A549 (cell line): ENCODE measurements at regions not wholly inside any gene's neighbourhood (a gene's known extent, or its start where the extent isn't known, plus 50 kb on each side); places are given as distances from the start of the nearest gene placed in this dataset.

ENCODE experiments used
- ATAC-seq, 2 experiments: fragments of 200-7000 bp in 1 of 2; fragments of >200 bp in 1 of 2; cut with Nextera tagmentation in 1 of 2; cut with Tn5 transposase in 1 of 2; 3 replicates each; pipeline versions ENCODE4 v1.8.0 to v1.9.1; 2018 to 2020; ENCODE audit warnings: mild to moderate bottlenecking in 1 of 2, moderate library complexity in 1 of 2
- CTCF ChIA-PET: fragments of 300-600 bp; sonication (Branson Sonifier 250); formaldehyde crosslinking; extraction: SDS; loops from one replicate; lab custom pipeline; 2021; ENCODE audit warnings: antibody characterized with exemption, inconsistent platforms; lab: Yijun Ruan, JAX
- POLR2A ChIA-PET: fragments of 350-600 bp; formaldehyde crosslinking; extraction: SDS; loops from one replicate; lab custom pipeline; 2021; ENCODE audit warnings: antibody characterized with exemption, inconsistent platforms; lab: Yijun Ruan, JAX
- DNase-seq, 2 experiments: peaks; one replicate each; pipeline versions ENCODE4 v3.0.0 to v3.0.0-alpha.2; 2011 to 2016; ENCODE audit warnings: low read depth in 1 of 2, low spot score in 1 of 2
- FAIRE-seq: peaks from 2 replicates; lab custom pipeline; 2011; peaks lifted over from hg19 to GRCh38; lab: Jason Lieb, UNC
- H3K27ac ChIP-seq, 2 experiments: fragments of >200 bp; sonication (Bioruptor Twin); formaldehyde crosslinking; 3 replicates each; pipeline ENCODE4 v1.5.1; 2016 to 2017
- H3K4me1 ChIP-seq: fragments of >200 bp; sonication (Bioruptor Twin); formaldehyde crosslinking; 3 replicates; pipeline ENCODE4 v1.6.1; 2016
- H3K4me2 ChIP-seq: fragments of >200 bp; sonication (Bioruptor Twin); formaldehyde crosslinking; 3 replicates; pipeline ENCODE4 v1.6.1; 2016
- H3K4me3 ChIP-seq: fragments of >200 bp; sonication (Bioruptor Twin); formaldehyde crosslinking; 3 replicates; pipeline ENCODE4 v1.5.1; 2016
- H3K9me3 ChIP-seq: fragments of >200 bp; sonication (Bioruptor Twin); formaldehyde crosslinking; 3 replicates; pipeline ENCODE4 v1.6.1; 2016
- BHLHE40 ChIP-seq: IDR thresholded peaks from 2 replicates; pipeline ENCODE4 v1.6.1; 2012; ENCODE audit warnings: low read depth, low read length, inconsistent platforms
- CBX8 ChIP-seq: fragments of 200-600 bp; sonication (generic); IDR thresholded peaks from 2 replicates; pipeline ENCODE4 v1.6.1; 2016
- CHD2 ChIP-seq: fragments of 150-350 bp; IDR thresholded peaks from 2 replicates; pipeline ENCODE4 v1.6.1; 2014; ENCODE audit warnings: low read length; ENCODE audit not compliant: partially characterized antibody
- CHD4 ChIP-seq: fragments of 200-600 bp; sonication (generic); IDR thresholded peaks from 2 replicates; pipeline ENCODE4 v1.6.1; 2016; ENCODE audit warnings: antibody characterized with exemption, mild to moderate bottlenecking, borderline replicate concordance
- EHF ChIP-seq: fragments of 250-450 bp; sonication (Bioruptor Pico); IDR thresholded peaks from 2 replicates; pipeline ENCODE4 v1.5.0; 2020; ENCODE audit warnings: mild to moderate bottlenecking
- ELK1 ChIP-seq: fragments of 150-350 bp; IDR thresholded peaks from 2 replicates; pipeline ENCODE4 v1.6.1; 2014; ENCODE audit warnings: low read depth, mild to moderate bottlenecking, low read length
- FOSB ChIP-seq: fragments of 250-450 bp; sonication (Bioruptor Pico); IDR thresholded peaks from 2 replicates; pipeline ENCODE4 v1.5.0; 2020; ENCODE audit warnings: mild to moderate bottlenecking, moderate library complexity
- FOSL2 ChIP-seq, 2 experiments: fragments of 450-650 bp in 1 of 2; fragments of >200 bp in 1 of 2; sonication (Bioruptor Twin) in 1 of 2; formaldehyde crosslinking; IDR thresholded peaks; 2 replicates each; pipeline versions ENCODE4 v1.5.0 to v1.6.1; 2016 to 2020; ENCODE audit warnings: mild to moderate bottlenecking in 1 of 2, moderate library complexity in 1 of 2
- GATA3 ChIP-seq: IDR thresholded peaks from 2 replicates; pipeline ENCODE4 v1.6.1; 2012; ENCODE audit warnings: borderline replicate concordance
- HES2 ChIP-seq: fragments of >200 bp; sonication (Bioruptor Twin); formaldehyde crosslinking; IDR thresholded peaks from 2 replicates; pipeline ENCODE4 v1.6.1; 2016
- HOXA7 ChIP-seq: fragments of 250-450 bp; sonication (Bioruptor Pico); IDR thresholded peaks from 2 replicates; pipeline ENCODE4 v1.5.0; 2020; ENCODE audit warnings: mild to moderate bottlenecking, moderate library complexity
- HOXB13 ChIP-seq: fragments of 250-450 bp; sonication (Bioruptor Pico); IDR thresholded peaks from 2 replicates; pipeline ENCODE4 v1.5.0; 2020; ENCODE audit warnings: low read depth, mild to moderate bottlenecking, moderate library complexity
- JUNB ChIP-seq: fragments of >200 bp; sonication (Bioruptor Twin); formaldehyde crosslinking; IDR thresholded peaks from 2 replicates; pipeline ENCODE4 v1.6.1; 2016
- KDM1A ChIP-seq: fragments of 200-600 bp; sonication (generic); IDR thresholded peaks from 2 replicates; pipeline ENCODE4 v1.6.1; 2016; ENCODE audit warnings: low read depth, mild to moderate bottlenecking
- MAX ChIP-seq: IDR thresholded peaks from 2 replicates; pipeline ENCODE4 v1.6.1; 2012
- MAZ ChIP-seq: fragments of 150-350 bp; IDR thresholded peaks from 2 replicates; pipeline ENCODE4 v1.6.1; 2014; ENCODE audit warnings: antibody characterized with exemption, low read depth, low read length, borderline replicate concordance
- NFE2L2 ChIP-seq: fragments of 150-350 bp; conservative IDR thresholded peaks from 2 replicates; pipeline ENCODE4 v1.6.1; 2014; ENCODE audit warnings: low read length
- NPAS2 ChIP-seq: fragments of 250-450 bp; sonication (Bioruptor Pico); IDR thresholded peaks from 2 replicates; pipeline ENCODE4 v1.8.0; 2022; ENCODE audit warnings: mild to moderate bottlenecking, moderate library complexity, borderline replicate concordance
- RAD21 ChIP-seq, 2 experiments: fragments of >200 bp in 1 of 2; sonication (Bioruptor Twin) in 1 of 2; formaldehyde crosslinking in 1 of 2; IDR thresholded peaks in 1 of 2; conservative IDR thresholded peaks in 1 of 2; 2 replicates in 1 of 2; 3 replicates in 1 of 2; pipeline ENCODE4 v1.6.1; 2012 to 2018; ENCODE audit warnings: inconsistent platforms in 1 of 2
- USF2 ChIP-seq: fragments of 450-650 bp; IDR thresholded peaks from 2 replicates; pipeline ENCODE4 v1.6.1; 2014; ENCODE audit warnings: antibody characterized with exemption
- ZC3H11A ChIP-seq: fragments of 450-650 bp; IDR thresholded peaks from 2 replicates; pipeline ENCODE4 v1.6.1; 2014; ENCODE audit warnings: antibody characterized with exemption, mild to moderate bottlenecking
- ZFP36 ChIP-seq: fragments of 450-650 bp; IDR thresholded peaks from 2 replicates; pipeline ENCODE4 v1.6.1; 2014; ENCODE audit warnings: borderline replicate concordance; ENCODE audit not compliant: partially characterized antibody
- ZNF302 ChIP-seq: fragments of 250-450 bp; sonication (Bioruptor Pico); IDR thresholded peaks from 2 replicates; pipeline ENCODE4 v1.9.0; 2021; ENCODE audit warnings: inconsistent platforms, mild to moderate bottlenecking, moderate library complexity
- WGBS: methylation state at CpG from one replicate; pipeline ENCODE4 v1.1.6; 2017; ENCODE audit errors: missing lambda C conversion rate; 5-methylcytosine and 5-hydroxymethylcytosine counted together
- TF ChIP-seq, protein P1 (sequence below): fragments of 250-450 bp; sonication (Bioruptor Pico); IDR thresholded peaks from 2 replicates; pipeline ENCODE4 v1.5.0; 2020; ENCODE audit warnings: low read depth, mild to moderate bottlenecking, moderate library complexity

DNA sequence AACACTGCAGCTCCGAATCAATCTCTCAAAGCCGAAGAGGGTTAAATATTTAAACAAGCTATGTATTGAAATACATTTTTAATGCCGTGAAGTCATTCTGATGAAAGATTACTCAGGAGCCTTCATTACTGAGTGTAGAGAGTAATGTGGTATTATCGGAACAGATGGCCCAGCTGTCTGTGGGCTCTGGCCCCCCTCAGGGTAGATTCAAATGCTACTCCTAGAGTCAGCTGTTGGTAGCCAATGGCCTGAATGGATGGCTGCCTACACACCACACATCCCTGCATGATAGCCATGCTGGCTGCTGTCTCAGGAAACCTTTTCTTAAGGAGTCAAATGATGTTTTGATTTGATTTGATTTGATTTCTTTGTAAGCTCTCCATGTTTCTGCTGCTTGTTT is 732.3 kb upstream of the CELF4 start:
- POLR2A ChIA-PET = no interaction called here
- TF ChIP-seq USF2 (no peak), RAD21 (conservative IDR thresholded peaks at IDR 0.05 in 1 of 2, IDR thresholded peaks at IDR 0.05 in 1 of 2) (no peak)
- CTCF ChIA-PET = no interaction called here
- ATAC-seq (no peak), FAIRE-seq (no peak), DNase-seq (no peak)
- Histone ChIP-seq H3K27ac (no peak overlapping the region), H3K9me3 (no peaks in the 10 kb centered on the region), H3K4me1 (no peaks in the 10 kb centered on the region), H3K4me3 (no peak overlapping the region), H3K4me2 (no peak overlapping the region)
- WGBS = 27% methylated on average over 4 of the region's 4 CpGs

GRCh38 chr18:38290229-38290628 is 724.6 kb upstream of the CELF4 start:
- no peak overlapping the region for H3K4me3 ChIP-seq
- no peaks in the 10 kb centered on the region for H3K4me1 ChIP-seq
- TF ChIP-seq USF2 = no peak
- TF ChIP-seq ZFP36 = no peak
- TF ChIP-seq CBX8 = no peak
- no peak for TF ChIP-seq CHD4
- TF ChIP-seq, protein P1, sequence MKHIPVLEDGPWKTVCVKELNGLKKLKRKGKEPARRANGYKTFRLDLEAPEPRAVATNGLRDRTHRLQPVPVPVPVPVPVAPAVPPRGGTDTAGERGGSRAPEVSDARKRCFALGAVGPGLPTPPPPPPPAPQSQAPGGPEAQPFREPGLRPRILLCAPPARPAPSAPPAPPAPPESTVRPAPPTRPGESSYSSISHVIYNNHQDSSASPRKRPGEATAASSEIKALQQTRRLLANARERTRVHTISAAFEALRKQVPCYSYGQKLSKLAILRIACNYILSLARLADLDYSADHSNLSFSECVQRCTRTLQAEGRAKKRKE (CRISPR knock-in tag) = no peak
- no peak for TF ChIP-seq HOXA7 (CRISPR knock-in tag)
- no peak for TF ChIP-seq FOSB
- TF ChIP-seq ELK1 = no peak
- no peak for TF ChIP-seq ZNF302
- no peak for TF ChIP-seq JUNB
- TF ChIP-seq FOSL2 (IDR thresholded peaks at IDR 0.05) = no peak
- TF ChIP-seq FOSL2 (CRISPR knock-in tag; IDR thresholded peaks at IDR 0.05) = no peak
- TF ChIP-seq KDM1A = no peak
- TF ChIP-seq ZC3H11A = no peak
- WGBS = 0% methylated on average over 1 of the region's 1 CpG
- no peak overlapping the region for H3K4me2 ChIP-seq
- DNase-seq (no peak), FAIRE-seq (no peak), ATAC-seq (no peak)
- POLR2A ChIA-PET = no interaction called here
- CTCF ChIA-PET = no interaction called here
- no peak overlapping the region for H3K27ac ChIP-seq
- no peaks in the 10 kb centered on the region for H3K9me3 ChIP-seq

- FAIRE-seq (no peak), DNase-seq (no peak), ATAC-seq (no peak)
- POLR2A ChIA-PET = no interaction called here
- CTCF ChIA-PET = no interaction called here
- Histone ChIP-seq H3K4me3 (no peak overlapping the region), H3K4me1 (no peaks in the 10 kb centered on the region), H3K27ac (no peak overlapping the region), H3K4me2 (no peak overlapping the region), H3K9me3 (no peaks in the 10 kb centered on the region)
- 2% methylated on average over 3 of the region's 3 CpGs for WGBS
- no peak for TF ChIP-seq CBX8
Observed at GRCh38 chr18:38284972-38285371, 719.4 kb upstream of the CELF4 start.

GRCh38 chr18:38263066-38263465 is 697.5 kb upstream of the CELF4 start:
- no peak overlapping the region for H3K4me2 ChIP-seq
- no peaks in the 10 kb centered on the region for H3K9me3 ChIP-seq
- TF ChIP-seq, protein P1 (CRISPR knock-in tag) = no peak
- no peak for TF ChIP-seq BHLHE40
- no peak for TF ChIP-seq ZFP36
- no peak for TF ChIP-seq NPAS2 (CRISPR knock-in tag)
- no peak for TF ChIP-seq HOXA7 (CRISPR knock-in tag)
- TF ChIP-seq ELK1 = no peak
- TF ChIP-seq MAZ = no peak
- TF ChIP-seq GATA3 = no peak
- no peak for TF ChIP-seq NFE2L2
- TF ChIP-seq EHF = no peak
- TF ChIP-seq ZC3H11A = no peak
- no peak for TF ChIP-seq HOXB13 (CRISPR knock-in tag)
- no peak for TF ChIP-seq CHD2
- no peak for TF ChIP-seq HES2
- no peak for TF ChIP-seq MAX
- WGBS = 7% methylated on average over 2 of the region's 2 CpGs
- H3K27ac ChIP-seq = no peak overlapping the region
- POLR2A ChIA-PET = no interaction called here
- DNase-seq (no peak), FAIRE-seq (no peak), ATAC-seq (no peak)
- no peak overlapping the region for H3K4me3 ChIP-seq
- CTCF ChIA-PET = no interaction called here
- no peaks in the 10 kb centered on the region for H3K4me1 ChIP-seq
